ENCODE measurements at regions not wholly inside any gene's neighbourhood (a gene's known extent, or its start where the extent isn't known, plus 50 kb on each side); places are given as distances from the start of the nearest gene placed in this dataset.

DNA sequence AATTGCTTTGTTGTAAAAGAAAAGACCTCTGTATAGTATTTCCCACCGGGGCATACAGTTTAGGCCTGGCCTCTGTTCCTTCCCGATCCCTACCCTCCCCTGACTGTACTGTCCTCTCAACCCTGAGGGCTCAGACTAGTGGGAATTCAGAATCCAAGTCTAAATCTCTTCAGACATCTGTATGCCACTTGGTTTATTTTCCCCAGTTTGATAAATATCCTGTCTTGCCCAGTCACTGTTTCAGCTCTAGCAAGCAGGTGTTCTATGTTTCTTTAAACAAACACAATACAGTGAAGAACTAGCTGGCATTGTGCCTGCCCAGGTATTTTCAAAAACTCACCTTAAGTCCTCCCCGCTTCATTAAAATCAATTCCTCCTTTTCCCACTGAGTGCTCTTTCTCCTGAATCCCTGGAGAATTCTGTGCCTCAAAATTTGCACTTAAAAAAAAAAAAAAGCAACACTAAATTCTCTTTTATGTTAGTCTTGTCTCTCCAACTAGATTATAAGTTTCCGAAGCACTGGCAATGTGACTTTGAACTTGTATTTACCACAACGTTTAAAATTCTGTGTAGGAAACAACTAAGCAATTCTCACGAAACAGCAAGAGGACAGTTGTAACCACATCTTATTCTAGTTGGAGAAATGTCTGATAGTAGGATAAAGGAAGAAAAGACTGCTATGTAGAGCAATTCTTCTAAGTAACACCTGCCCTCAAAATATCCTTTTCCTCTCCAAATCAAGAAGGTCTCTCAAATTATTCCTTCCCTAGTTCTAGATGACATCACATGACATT lies 112.0 kb upstream of the CARMIL1 start:
- peak; percentile 40 to 92 (median 80) for DNase-seq

DNA sequence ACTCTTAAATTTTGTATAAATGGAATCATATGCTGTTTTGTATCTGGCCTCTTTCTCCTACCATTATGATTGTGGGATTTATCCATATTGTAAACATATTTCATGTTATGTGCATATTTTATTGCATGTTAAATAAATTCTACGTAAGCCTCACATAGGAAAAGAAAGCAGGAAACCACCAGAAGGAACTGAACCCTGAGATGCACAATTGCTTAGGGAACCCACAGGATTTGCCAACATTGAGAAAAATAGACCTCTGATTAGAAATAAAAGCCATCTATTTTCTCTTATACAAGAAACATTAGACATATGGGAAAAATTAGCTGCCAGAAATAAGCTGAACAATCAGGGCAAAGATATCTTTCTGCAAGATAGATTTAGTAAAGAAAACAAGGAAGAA lies 111.2 kb upstream of the CARMIL1 start:
- no peak for DNase-seq

DNA sequence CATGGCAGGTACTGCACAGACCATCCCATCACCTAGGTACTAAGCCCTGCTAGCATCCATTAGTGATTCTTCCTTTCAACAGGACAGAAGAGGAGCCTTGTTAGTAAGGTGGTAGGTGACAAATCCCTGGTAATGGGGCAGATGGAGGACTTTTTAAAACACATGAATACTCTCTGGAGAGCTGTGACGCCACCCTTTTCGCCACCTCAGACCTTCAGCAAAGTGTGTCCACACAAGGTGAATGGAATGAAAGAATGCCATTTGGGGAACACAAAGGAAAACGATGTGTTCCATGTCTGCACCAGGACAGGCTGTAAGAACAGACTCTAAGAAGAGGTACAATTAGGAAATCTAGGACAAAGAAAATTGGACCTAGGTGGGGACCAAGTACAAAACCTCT lies 110.5 kb upstream of the CARMIL1 start:
- DNase-seq, result no peak

DNA sequence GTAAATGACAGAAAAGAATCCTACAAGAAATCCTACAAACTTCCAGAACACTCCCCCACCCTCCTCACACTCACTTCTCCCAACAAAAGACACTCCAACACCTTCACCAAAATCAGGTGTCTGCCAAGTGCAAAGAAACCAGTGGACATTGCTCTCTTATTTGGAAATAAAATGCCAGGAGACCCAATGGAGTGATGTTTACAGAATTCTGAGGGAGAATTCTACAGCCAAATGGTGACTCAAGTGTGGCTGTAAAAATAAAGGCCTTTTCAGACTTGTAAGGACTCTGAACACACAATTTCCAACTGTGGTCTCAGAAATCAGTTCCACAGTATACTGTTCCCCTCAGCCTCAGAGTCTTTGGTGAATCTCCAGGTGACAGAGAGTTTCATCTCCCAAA lies 109.6 kb upstream of the CARMIL1 start:
- DNase-seq, result no peak

DNA sequence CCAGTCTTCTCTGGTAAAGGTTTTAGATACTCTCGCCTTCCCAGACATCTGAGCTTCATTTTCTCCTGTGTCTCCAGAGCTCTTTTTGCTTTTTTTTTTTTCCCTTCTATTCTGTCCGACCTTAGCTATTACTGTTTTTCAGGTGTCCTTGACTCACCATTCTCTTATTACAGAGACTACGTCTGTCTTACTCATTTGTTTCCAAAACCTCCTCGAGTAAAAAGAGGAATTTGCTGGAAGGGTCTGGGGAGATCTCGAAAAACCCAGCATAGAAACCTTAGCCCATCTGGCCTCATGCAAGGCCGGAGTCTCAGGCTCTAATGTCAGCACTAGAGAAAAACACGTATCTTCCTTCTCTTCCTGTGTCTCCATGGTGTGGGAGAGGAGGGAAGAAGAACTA lies 109.2 kb upstream of the CARMIL1 start:
- no peak for DNase-seq

DNA sequence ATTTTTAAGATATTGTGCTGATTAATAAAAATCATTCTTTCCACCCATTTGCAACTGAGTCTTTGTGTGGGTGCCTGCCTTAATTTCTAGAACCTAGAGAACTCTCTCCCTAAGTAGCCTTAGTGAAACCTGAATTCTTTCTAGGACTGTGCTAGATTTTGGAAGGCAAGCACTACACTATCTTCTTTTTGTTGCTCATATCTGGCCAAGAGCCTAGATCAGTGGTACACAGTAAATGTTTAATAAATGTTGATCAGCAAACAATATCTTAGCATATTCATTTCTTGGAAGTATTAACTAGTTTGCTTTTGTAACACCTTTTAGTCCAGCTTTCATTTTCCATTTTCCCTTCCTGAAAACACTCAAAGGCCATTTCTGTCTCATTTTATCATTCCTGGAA lies 108.5 kb upstream of the CARMIL1 start:
- DNase-seq, result no peak

DNA sequence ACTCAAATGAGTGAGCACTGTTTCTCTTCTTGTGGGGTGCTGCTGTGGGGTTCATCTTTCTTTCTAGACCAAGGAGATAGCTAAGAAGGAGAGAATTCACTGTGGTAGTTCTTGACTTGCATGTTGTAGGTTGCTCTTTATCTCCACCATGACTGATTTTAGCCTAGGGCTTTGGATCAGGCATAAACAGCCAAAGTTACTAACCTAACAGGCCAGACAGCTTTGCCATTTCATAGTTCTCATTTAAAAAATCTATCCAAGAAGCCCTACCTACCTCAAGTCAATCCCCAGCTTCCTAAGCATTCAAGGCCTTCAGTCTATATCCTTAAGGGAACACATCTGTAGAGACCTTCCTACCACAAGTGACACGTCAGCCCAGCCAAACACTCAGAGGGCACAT lies 107.9 kb upstream of the CARMIL1 start:
- no peak for DNase-seq

DNA sequence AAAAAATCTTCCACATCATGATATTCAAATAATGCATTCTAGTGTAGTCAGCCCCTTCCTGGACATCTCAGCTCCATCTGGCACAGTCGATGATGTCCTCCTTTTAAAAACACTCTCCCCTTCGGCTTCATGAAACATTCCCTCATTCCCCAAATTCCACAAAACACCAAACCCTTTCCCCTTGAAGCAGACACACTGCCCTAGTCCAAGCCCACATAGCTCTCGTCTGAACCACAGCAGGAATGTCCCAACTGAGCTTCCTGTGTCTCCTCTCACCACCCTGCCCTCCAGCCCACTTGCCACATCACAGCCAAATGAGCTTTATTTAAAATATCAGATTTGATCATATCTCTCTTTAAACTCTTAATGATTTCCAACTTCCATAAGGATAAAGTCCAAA lies 106.4 kb upstream of the CARMIL1 start:
- DNase-seq, result no peak

DNA sequence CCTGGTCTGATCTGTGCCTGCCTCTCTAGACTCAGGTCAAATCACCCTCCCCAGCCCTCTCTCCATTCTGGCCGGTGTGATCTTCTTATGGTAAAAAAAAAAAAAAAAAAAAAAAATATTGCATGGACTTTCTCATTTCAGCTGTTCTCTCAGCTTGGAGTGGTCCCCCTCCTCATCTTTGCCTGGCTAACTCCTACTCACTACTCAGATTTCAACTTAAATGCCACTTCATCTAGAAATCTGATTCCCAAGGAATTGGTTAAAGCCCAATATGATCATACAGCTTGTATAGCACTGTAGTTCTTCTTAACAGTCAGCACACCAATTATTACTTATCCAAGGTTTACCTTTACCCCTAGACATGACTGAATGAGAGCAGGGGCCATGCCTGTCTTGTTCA lies 105.9 kb upstream of the CARMIL1 start:
- peak in 1 of 3 experiments; percentile 57 for DNase-seq

DNA sequence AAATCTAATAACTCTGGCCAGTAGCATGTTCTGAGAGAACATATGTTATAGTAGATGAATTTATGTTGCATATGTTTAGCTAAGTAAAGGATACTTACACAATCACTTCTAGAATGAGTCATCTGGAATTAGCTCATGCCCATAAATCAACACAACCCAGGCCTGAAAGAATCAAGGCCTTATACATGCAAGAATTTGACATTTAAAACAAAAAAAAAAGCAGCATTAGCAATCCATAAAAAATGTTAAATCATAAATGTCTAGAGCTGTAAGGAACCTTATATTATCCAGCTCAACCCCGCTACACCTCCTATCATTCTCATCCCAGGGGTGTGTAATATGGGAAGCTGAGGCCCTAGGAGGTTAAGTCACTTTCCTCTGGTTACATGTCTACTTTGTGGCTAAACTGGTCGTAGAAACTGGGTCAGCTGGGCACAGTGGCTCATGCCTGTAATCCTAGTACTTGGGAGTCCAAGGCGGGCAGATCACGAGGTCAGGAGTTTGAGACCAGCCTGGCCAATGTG lies 105.2 kb upstream of the CARMIL1 start:
- peak in 1 of 3 experiments; percentile 39 for DNase-seq

DNA sequence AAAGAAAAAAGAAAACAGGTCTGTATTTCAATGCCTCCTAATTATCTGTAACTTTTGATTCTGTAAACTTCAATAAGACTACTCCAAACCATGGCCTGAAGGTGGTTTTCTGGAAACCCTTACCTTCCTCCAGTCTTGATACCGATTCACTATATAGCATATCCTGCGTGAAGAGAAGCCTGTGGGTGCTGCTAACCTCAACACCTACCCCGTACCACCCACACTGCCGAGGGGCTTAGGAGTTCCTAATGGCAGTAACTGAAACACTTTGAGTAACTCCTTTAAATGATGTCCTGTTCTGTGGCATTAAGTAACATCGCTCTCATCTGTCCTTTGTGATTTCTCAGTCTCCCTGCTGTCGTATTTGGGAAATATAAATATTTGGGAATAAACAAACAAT lies 104.5 kb upstream of the CARMIL1 start:
- no peak for DNase-seq

DNA sequence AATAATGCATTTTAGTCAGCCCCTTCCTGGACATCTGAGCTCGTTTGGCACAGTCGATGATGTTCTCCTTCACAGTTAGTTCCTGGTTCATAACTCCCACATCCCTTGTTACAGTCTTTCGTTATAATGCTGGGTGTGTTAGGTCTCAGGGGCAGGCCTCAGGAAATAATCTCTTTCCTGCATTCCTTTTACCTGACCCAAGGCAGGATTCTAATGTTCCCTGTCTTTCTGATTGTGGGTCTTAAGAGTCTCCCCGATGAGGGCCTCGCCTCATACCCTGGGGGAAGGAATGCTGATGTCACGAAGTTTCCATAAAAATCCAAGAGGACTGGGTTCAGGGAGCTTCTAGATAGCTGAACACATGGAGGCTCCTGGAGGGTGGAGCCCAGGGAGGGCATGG lies 104.0 kb upstream of the CARMIL1 start:
- DNase-seq, result no peak

DNA sequence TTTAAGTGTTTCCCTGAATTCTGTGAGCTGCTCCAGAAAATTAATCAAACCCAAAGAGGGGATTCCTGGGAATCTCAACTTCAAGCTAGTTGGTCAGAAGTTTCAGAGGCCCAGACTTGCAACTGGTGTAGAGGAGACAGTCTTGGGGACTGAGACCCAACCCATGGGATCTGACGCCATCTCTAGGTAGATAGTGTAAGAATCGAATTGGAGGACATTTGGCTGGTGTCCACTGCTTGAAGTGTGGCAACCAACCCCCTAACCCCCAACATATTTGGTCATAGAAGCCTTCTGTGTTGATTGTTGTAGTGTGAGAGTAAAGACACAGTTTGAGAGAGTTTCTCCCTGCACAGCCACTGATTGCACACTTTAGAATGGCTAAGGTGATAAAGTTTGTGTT lies 103.5 kb upstream of the CARMIL1 start:
- DNase-seq, result no peak

DNA sequence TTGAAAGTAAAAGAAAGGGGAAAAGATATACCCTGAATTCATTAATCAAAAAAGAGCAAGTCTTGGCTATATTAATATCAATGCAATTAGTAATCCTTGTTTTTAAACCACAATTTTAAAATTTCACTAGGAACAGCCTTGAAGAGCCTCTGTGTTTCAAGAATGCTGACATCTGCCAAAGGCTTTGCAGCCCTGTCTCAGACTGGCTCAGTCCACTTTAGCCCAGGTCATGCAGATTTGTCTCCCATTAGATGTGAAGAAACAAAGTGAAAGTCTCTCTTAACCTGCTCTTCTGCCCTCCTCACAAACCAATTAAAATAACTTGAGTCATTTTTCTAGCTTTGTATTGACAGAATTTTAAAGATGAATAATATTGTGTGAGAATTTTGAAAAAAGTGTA lies 102.7 kb upstream of the CARMIL1 start:
- no peak for DNase-seq

DNA sequence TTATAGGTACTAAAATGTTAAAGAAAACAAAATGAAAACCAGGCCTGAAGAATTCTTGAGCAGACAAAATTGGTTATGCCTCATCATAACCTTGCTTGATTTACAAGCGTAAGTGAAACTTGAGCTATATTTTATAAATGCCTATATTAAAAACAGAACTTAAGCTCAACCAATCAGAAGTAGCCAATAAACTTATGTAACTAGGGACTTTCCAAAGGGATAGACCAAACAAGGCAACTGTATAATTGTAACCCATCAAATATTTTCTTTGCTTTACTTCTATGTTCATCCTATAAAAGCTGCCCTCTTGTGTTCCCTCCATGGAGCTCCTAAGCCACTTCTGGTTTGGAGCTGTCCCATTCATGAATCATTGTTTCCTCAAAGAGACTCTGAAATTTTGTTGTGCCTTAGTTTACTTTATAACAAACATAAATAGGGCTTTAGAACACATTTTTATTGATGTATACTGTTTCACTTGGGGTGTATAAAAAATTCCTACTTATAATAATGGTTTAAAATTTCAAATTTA lies 101.6 kb upstream of the CARMIL1 start:
- DNase-seq, result no peak

DNA sequence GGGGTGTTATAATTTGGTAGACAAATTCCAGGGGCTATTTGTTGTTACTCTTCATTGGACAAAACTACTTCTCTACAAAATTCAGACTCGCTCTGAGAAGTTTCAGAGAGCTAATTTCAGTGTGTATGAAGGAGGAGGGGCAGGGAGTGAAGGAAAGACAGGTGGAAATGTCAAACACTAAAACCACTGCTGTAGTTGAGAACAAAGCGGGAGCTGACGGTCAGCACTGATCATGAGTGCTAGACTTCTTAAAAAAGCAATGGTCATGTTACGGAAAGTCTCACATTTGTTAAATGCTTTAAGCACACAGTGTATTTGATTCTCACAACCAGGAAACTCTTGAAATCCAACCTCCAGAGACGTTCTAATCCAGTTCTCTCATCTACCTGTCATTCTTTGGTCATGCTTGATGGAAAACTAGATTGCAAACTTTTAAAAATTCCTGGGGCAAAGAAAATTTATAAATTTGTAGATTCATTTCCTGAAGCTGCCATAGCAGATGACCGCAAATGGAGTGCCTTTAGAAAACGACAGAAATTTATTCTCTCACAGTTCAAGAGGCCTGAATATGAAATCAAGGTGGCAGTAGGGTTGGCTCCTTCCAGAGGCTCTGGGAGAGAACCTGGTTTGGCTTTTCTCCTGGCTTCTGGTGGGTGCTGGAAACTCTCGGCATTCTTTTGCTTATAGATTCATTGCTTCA lies 100.7 kb upstream of the CARMIL1 start:
- peak in 1 of 3 experiments; percentile 40 for DNase-seq

DNA sequence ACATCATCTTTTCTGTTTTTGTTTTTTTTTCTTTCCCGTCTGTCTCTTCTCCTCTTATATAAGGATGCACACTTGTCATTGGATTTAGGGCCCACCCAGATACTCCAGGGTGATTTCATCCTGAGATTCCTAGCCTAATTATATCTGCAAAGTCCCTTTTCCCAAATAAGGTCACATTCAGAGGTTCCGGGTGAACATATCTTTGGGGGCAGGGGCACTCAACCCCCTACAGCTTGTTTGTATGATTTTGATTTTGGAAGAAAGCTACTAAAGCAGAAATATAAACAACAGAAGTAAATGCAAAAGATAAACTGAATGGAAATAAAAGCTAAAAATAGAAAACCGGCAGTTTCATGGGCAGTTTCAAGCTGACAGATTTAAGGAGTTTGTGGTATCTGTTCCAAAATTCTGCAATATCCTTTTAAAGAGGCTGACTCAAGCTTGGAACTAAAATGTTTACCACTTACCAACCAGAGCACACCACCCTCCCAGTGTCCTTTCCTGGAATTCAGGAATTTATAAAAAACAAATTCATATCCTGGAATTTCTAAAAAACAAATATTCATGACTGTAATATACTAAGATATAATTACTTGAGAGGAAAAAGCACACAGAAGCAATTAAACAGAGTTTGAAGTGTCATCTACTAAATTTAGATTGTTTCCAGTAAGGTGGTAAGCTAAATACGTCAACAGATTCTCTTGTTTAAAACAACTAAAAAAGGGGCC lies 100.0 kb upstream of the CARMIL1 start:
- DNase-seq, result no peak

DNA sequence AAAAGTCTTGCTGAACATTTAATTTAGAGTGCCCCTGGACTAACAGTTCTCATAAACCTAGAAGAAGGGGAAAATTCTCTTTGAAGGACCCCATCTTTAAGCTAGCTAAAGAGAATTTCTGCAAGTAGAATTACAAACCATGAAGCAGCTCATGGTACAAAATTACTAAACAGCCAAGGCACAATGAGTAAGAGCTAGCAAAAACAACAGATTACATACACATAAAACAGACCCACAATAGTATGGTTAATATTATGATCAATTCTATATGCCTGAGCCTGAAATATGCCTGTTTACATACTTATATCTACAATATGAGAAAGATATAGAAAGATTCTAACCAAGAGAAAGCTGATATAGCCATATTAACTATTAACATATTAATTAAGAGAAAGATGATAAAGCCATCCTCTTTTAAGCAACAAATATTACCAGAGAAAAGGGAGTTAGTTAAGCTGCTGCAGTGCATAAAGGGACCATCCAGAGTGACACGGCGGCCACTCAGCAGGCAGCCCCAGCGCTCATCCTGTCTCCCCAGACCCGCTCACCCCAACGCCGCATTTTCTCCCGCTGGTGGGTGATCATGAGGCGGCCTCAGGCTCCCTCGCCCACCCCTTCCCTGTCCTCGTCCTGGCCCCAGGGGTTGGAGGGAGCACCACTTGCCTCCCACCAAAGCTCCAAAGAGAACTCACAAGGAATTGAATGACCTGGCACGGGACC lies 98.4 kb upstream of the CARMIL1 start:
- no peak for DNase-seq

DNA sequence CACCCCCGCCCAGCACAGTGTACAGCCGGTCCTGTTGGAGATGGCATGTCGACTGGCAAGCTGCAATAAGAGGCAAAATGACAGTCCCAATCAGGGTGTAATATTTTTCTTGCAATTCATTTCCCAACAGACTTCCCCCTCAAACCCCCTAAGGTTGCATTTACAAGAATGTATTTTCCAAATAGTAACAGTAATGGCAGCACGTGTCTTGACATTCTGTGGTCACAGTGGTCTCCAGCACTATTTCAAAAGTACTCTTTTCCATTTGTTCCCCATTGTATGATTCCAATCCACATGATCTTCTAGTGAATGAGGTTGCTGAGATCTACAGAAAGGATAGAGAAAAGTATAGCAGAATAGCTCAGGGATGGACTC lies 97.8 kb upstream of the CARMIL1 start:
- DNase-seq, result no peak

DNA sequence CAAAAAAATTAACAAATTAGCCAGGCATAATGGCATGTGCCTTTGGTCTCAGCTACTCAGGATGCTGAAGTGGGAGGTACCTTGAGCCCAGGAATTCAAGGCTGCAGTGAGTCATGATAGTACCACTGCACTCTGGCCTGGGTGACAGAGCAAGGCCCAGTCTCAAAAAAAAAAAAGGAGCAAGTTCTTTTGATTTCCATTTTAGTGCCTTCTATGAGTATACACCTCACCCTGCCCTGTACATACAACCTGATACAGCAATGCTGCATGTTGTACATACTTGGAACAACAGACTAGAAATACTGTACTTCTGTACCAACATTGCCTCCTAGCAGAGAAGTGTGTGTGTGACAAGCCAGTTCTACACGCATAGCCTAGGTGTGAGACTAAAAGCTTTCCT lies 97.3 kb upstream of the CARMIL1 start:
- no peak for DNase-seq

DNA sequence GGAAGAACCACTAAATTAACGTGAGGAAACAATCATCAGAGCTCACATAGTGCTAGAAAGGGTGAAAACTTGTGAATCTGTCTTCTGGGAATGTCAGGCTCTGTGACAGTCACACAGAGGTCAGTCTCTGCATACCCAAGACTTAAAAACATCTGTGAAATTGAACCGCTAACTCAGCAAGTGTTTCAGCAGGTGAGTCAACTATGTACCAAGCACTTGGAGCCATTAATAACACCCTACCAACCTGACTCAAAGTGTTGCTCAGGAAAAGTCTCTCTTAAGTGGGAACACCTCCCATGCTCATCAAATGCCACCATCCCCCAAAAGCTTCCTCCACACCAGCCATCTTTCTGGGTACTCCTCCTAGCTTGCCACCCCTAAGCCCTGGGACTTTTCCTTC lies 92.3 kb upstream of the CARMIL1 start:
- no peak for DNase-seq

DNA sequence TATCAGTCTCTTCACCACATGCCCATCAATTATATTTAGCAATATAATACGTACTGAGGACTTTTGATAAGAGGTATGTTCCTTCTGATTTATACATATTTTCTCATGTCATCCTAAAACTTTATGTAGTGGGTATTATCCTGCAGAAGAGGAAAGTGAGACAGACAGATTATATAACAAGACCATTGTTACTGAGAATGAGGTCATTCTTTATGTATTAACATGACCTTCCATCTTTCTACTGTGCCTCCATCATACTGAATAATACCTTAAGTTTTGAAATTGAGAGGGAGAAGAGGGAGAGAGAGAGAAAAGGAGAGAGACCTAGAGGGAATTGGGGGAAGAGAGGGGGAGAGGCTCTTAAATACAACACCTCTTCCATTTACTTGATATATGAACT lies 90.9 kb upstream of the CARMIL1 start:
- DNase-seq, result no peak
